IPS-20b (cell line): ENCODE measurements at regions not wholly inside any gene's neighbourhood (a gene's known extent, or its start where the extent isn't known, plus 50 kb on each side); places are given as distances from the start of the nearest gene placed in this dataset.

Experiments
- H3K27ac ChIP-seq: one replicate; pipeline ENCODE4 v1.5.1; 2013; ENCODE audit warnings: low read length
- H3K27me3 ChIP-seq: 2 replicates; pipeline ENCODE4 v1.6.1; 2013; ENCODE audit warnings: mild to moderate bottlenecking, low read length, inconsistent platforms; ENCODE audit not compliant: insufficient read depth
- H3K36me3 ChIP-seq: 2 replicates; pipeline ENCODE4 v1.6.1; 2013; ENCODE audit warnings: low read depth, mild to moderate bottlenecking, inconsistent platforms, low read length, moderate library complexity; ENCODE audit not compliant: insufficient read depth
- H3K4me1 ChIP-seq: 2 replicates; pipeline ENCODE4 v1.6.1; 2013; ENCODE audit warnings: mild to moderate bottlenecking, control low read depth, inconsistent platforms, low read length, moderate library complexity; ENCODE audit not compliant: insufficient read depth
- H3K4me3 ChIP-seq: 2 replicates; pipeline ENCODE4 v1.5.1; 2013; ENCODE audit warnings: mild to moderate bottlenecking, low read length, inconsistent platforms
- H3K9ac ChIP-seq: 2 replicates; pipeline ENCODE4 v1.6.1; 2013; ENCODE audit warnings: low read depth, mild to moderate bottlenecking, inconsistent platforms, low read length, moderate library complexity
- H3K9me3 ChIP-seq: 2 replicates; pipeline ENCODE4 v1.6.1; 2013; ENCODE audit warnings: mild to moderate bottlenecking, low read depth, low read length, inconsistent platforms; ENCODE audit not compliant: insufficient read depth

- Histone ChIP-seq H3K27ac (no peak overlapping the region), H3K36me3 (no peaks in the 10 kb centered on the region), H3K9ac (no peak overlapping the region), H3K27me3 (no peaks in the 10 kb centered on the region), H3K4me3 (no peak overlapping the region), H3K4me1 (no peaks in the 10 kb centered on the region), H3K9me3 (no peaks in the 10 kb centered on the region)
Measured at GRCh38 chr1:4087530-4088420, 187.7 kb upstream of the C1orf174 start.

- no peak overlapping the region for H3K9ac ChIP-seq
- no peak overlapping the region for H3K27ac ChIP-seq
- no peaks in the 10 kb centered on the region for H3K36me3 ChIP-seq
- no peaks in the 10 kb centered on the region for H3K27me3 ChIP-seq
- H3K4me1 ChIP-seq, result no peaks in the 10 kb centered on the region
- no peak overlapping the region for H3K4me3 ChIP-seq
- H3K9me3 ChIP-seq, result no peaks in the 10 kb centered on the region
Measured at GRCh38 chr1:4088676-4089075, 188.6 kb upstream of the C1orf174 start.

- no peaks in the 10 kb centered on the region for H3K9me3 ChIP-seq
- H3K27ac ChIP-seq, result no peak overlapping the region
- H3K9ac ChIP-seq, result no peak overlapping the region
- no peak overlapping the region for H3K4me3 ChIP-seq
- H3K27me3 ChIP-seq, result no peaks in the 10 kb centered on the region
- no peaks in the 10 kb centered on the region for H3K4me1 ChIP-seq
- no peaks in the 10 kb centered on the region for H3K36me3 ChIP-seq
Measured at GRCh38 chr1:4089421-4090175, 189.5 kb upstream of the C1orf174 start.

GRCh38 chr1:4090556-4090955, 190.5 kb upstream of the C1orf174 start:
- Histone ChIP-seq H3K9me3 (no peaks in the 10 kb centered on the region), H3K4me3 (no peak overlapping the region), H3K36me3 (no peaks in the 10 kb centered on the region), H3K27me3 (no peaks in the 10 kb centered on the region), H3K27ac (no peak overlapping the region), H3K4me1 (no peaks in the 10 kb centered on the region), H3K9ac (no peak overlapping the region)

- no peak overlapping the region for H3K27ac ChIP-seq
- H3K4me3 ChIP-seq, result no peak overlapping the region
- no peak overlapping the region for H3K9ac ChIP-seq
- H3K36me3 ChIP-seq, result no peaks in the 10 kb centered on the region
- H3K27me3 ChIP-seq, result no peaks in the 10 kb centered on the region
- H3K9me3 ChIP-seq, result no peaks in the 10 kb centered on the region
- no peaks in the 10 kb centered on the region for H3K4me1 ChIP-seq
Measured at GRCh38 chr1:4090976-4091660, 191.0 kb upstream of the C1orf174 start.

GRCh38 chr1:4091996-4092395, 191.9 kb upstream of the C1orf174 start:
- Histone ChIP-seq H3K9ac (no peak overlapping the region), H3K27me3 (no peaks in the 10 kb centered on the region), H3K4me3 (no peak overlapping the region), H3K36me3 (no peaks in the 10 kb centered on the region), H3K27ac (no peak overlapping the region), H3K9me3 (peaks cover 7% of the 10 kb centered on the region; the same call in 1 of the 2 replicates), H3K4me1 (no peaks in the 10 kb centered on the region)

- Histone ChIP-seq H3K4me3 (no peak overlapping the region), H3K9ac (no peak overlapping the region), H3K27ac (no peak overlapping the region), H3K4me1 (no peaks in the 10 kb centered on the region), H3K9me3 (peaks cover 11% of the 10 kb centered on the region; the same call in 1 of the 2 replicates), H3K27me3 (no peaks in the 10 kb centered on the region), H3K36me3 (no peaks in the 10 kb centered on the region)
Measured at GRCh38 chr1:4093856-4094565, 193.9 kb upstream of the C1orf174 start.

- Histone ChIP-seq H3K27me3 (no peaks in the 10 kb centered on the region), H3K27ac (no peak overlapping the region), H3K36me3 (no peaks in the 10 kb centered on the region), H3K9me3 (peaks cover 11% of the 10 kb centered on the region; the same call in 1 of the 2 replicates), H3K4me3 (no peak overlapping the region), H3K9ac (no peak overlapping the region), H3K4me1 (no peaks in the 10 kb centered on the region)
Measured at GRCh38 chr1:4095433-4095971, 195.4 kb upstream of the C1orf174 start.

- no peak overlapping the region for H3K27ac ChIP-seq
- no peaks in the 10 kb centered on the region for H3K4me1 ChIP-seq
- no peaks in the 10 kb centered on the region for H3K36me3 ChIP-seq
- peaks cover 8% of the 10 kb centered on the region; the same call in 1 of the 2 replicates for H3K9me3 ChIP-seq
- H3K9ac ChIP-seq, result no peak overlapping the region
- H3K4me3 ChIP-seq, result no peak overlapping the region
- no peaks in the 10 kb centered on the region for H3K27me3 ChIP-seq
Measured at GRCh38 chr1:4101459-4102161, 201.5 kb upstream of the C1orf174 start.

- Histone ChIP-seq H3K27ac (no peak overlapping the region), H3K27me3 (no peaks in the 10 kb centered on the region), H3K36me3 (no peaks in the 10 kb centered on the region), H3K4me1 (no peaks in the 10 kb centered on the region), H3K9ac (no peak overlapping the region), H3K9me3 (no peaks in the 10 kb centered on the region), H3K4me3 (no peak overlapping the region)
Measured at GRCh38 chr1:4105300-4105880, 205.3 kb upstream of the C1orf174 start.
